AG08395 (cell line): ENCODE measurements at regions not wholly inside any gene's neighbourhood (a gene's known extent, or its start where the extent isn't known, plus 50 kb on each side); places are given as distances from the start of the nearest gene placed in this dataset.
"Not testable (repeated sequence)": the region's sequence is repeated elsewhere in the genome, so short reads cannot be mapped to it uniquely, and the experiment has no call there.

Experiments used
- DNase-seq: peaks from one replicate; pipeline ENCODE4 v3.0.0; 2012; ENCODE audit warnings: mixed read lengths, low spot score

DNA sequence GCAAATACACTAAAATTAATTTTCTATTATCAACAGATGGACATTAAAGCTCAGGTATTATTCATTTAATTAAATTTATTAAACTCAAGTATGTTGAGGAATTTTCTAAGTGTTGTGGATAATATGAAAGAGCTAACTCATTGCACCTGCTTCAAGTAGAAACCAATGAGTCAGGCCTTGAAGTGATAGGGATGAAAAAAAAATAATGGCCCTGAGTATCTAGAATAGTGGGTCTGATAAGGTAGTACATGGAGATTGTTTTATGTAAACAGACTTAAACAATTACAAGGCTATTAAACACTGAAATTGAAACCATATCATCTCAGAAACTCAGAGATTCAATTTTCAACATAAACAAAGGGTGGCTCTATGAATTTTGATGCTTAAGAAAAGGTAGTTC lies 857.1 kb upstream of the GBE1 start:
- no peak for DNase-seq

DNA sequence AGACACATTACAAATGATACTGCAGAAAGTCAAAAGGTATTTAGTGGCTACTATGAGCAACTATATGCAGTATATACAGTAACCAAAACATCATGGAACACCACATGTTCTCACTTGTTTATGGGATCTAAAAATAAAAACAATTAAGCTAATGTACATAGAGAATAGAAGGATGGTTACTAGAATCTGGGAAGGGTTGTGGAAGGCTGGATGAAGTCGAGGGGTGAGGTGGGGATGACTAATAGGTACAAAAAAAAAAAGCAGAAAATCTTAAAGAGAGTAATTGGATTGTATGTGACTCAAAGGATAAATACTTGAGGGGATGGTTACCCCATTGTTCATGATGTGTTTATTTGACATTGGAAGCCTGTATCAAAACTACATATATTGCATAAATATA lies 848.8 kb upstream of the GBE1 start:
- DNase-seq = no peak

DNA sequence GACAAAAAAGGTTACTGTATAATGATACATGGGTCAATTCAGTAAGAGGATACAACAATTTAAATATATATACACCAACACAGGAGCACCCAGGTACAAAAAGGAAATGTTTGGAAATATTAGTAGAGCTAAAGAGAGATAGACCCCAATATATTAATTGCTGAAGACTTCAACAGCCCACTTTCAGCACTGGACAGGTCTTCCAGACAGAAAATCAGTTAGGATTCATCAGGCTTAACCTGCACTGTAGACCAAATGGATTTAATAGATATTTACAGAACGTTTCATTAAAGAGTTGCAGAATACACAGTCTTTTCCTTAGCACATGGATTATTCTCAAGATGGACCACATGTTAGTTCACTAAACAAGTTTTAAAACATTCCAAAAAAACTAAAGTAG lies 845.9 kb upstream of the GBE1 start:
- DNase-seq = no peak

DNA sequence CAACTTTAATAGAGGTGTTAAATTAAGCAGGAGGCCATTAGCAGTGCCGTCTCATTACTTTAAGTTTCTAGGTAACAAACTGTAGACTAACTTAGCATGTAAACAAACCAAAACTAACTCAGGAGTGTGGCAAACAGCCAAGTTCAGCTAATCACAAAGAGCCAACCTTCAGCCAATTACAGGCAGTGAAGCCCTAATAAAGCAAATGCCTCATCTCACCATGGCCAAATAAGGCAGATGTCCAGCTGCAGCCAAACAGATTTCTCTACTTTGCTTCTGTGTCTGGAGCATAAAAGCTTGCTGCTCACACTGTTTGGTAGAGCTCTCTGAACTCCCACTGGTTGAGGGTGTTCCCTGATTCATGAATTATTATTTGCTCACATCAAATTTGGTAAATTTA lies 835.4 kb upstream of the GBE1 start:
- no peak for DNase-seq

DNA sequence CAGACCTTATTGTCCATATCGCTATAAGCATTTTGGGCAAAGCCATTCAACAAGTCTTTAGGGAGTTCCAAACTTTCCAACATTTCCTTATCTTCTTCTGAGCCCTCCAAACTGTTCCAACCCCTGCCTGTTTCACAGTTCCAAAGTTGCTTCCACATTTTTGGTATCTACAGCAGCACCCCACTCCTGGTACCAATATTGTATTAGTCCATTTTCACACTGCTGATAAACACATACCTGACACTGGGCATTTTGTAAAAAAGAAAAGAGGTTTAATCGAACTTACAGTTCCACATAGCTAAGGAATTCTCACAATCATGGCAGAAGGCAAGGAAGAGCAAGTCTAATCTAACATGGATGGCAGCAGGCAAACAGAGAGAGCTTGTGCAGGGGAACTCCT lies 834.1 kb upstream of the GBE1 start:
- no peak for DNase-seq

DNA sequence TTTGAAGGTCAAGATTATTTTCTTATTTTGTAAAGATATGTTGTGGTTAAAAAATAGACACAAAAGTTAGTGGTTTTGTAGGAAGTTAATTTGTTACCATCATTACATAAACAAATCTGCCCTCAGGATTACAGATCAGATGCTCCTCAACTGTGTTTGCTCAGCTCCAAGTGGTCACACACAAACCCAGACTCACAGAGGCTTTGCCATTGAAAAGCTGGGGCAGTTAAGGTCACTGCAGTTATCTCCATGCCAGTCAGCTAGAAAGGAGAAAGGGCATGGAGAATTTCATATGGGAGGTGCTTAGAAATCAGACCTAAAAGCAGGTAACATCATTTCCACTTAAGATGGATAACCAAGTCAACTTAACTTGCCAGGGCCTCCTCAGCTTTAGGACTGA lies 825.7 kb upstream of the GBE1 start:
- no peak for DNase-seq

DNA sequence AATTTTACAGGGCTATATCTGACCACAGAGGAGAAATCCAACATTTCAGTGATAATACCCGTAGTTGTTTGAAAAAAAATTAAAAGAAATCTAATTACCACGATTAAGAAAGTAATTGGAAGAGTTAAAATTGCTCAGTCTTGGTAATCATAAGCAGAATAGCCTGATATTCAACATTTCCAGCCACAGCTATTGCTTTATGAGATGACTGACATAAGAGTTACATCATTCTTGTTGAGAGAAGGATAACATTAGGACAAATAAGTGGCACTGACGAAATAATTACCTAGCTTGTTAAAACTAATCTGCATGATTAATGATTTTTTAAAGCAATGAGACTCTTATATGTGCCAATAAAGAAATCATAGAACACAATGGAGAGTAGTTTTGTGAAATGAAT lies 825.0 kb upstream of the GBE1 start:
- no peak for DNase-seq

DNA sequence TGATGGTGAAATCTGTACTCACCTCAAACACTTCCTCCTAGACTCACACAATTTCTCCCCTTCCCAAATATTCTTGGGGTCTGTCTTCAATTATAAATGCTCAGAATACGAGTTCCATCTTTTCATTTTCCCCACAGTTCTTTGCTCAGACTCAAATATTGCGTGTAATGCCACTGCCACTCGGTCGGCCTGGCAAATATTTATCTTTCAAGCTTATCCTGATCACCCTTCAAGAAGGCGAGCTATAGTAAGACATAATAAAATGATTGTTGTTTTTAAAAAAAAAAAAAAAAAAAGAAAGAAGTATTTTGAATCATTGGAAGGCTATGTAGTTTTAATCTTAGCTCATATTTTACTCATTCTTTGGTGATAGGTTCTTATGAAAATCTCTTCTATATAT lies 824.6 kb upstream of the GBE1 start:
- not testable (repeated sequence) for DNase-seq

DNA sequence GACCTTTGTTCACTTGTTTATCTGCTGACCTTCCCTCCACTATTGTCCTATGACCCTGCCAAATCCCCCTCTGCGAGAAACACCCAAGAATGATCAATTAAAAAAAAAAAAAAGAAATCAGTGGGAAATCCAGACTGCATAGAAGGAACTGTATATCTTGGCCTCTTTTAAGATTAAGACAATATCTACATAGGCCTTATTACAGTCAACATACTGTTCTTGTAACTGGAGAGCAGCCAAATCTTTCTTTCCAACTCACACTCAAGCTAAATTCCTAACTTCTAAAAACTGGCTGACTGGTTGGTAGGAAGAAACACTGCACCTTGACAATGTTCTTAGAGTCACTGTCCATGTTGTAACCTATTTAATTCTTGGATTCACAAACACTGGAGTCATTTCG lies 824.1 kb upstream of the GBE1 start:
- DNase-seq = not testable (repeated sequence)

DNA sequence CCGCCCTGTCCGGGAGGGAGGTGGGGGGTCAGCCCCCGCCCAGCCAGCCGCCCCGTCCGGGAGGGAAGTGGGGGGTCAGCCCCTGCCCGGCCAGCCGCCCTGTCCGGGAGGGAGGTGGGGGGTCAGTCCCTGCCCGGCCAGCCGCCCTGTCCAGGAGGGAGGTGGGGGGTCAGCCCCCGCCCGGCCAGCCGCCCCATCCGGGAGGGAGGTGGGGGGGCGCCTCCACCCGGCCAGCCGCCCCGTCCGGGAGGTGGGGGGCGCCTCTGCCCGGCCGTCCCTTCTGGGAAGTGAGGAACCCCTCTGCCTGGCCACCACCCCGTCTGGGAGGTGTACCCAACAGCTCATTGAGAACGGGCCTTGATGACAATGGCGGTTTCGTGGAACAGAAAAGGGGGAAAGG lies 823.4 kb upstream of the GBE1 start:
- not testable (repeated sequence) for DNase-seq

DNA sequence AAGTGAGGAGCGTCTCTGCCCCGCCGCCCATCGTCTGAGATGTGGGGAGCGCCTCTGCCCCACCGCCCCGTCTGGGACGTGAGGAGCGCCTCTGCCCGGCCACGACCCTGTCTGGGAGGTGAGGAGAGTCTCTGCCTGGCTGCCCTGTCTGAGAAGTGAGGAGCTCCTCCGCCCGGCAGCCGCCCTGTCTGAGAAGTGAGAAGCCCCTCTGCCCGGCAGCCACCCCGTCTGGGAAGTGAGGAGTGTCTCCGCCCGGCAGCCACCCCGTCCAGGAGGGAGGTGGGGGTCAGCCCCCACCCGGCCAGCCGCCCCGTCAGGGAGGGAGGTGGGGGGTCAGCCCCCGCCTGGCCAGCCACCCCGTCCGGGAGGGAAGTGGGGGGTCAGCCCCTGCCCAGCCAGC lies 823.0 kb upstream of the GBE1 start:
- DNase-seq = not testable (repeated sequence)

DNA sequence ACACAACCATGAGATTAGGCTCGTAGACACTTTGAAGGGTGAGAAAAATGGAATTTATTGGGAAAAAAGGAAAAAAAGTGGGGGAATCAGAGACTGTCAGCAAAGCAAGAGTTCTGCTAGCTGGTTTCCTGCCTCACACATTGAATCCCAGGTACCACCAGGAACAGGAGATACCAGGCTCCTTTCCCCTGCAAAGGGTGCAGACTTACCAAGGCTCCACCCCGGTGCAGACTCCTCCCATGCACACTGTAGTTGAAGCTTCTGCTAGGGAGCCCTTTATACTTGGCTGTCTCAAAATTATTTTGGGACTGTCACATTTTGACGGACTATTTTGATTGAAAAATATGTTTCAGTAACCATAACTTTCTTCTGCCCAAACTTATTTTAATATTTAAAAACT lies 819.9 kb upstream of the GBE1 start:
- no peak for DNase-seq

DNA sequence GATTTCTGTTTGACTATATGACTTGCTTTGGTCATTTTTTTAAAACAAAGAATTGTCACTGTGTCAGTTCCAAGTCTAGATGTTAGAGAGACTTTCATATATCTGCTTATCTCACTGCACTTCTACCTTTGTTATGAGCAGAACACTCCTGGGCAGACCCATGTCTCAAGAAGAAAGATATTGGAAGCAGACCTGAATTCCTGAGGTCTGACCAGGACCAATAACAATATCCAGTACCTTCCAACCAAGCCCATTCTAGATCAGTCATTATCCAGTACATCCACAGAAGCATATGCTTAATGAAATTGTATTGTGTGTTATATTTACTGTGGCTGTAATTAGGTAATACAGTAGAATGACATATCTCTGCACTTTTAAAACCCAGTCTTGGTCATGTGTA lies 811.3 kb upstream of the GBE1 start:
- DNase-seq = no peak

DNA sequence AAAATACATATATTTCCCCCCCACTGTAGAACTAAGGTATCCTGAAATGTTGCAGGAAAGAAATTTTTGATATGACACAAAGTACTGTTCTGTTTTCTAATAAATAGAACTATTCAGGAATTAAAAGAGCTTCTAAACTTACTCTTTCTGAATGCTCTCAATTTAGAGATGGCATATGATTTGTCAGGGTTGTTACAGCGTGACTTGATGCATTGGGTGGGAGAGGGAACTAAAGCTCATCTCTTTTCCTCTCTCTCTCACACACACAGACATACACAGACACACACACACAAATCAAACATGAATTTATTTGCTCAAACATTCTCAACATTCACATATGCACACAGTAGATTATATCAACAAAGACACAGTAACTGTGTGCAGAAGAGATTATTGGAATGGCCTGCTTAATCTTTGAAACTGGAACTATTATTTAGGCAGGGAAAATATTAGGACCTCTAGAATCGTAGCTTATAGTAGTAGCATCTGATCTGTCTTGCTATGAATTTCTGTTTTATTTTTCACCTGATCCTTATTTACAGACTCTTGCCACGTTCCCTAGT lies 807.4 kb upstream of the GBE1 start:
- no peak for DNase-seq

DNA sequence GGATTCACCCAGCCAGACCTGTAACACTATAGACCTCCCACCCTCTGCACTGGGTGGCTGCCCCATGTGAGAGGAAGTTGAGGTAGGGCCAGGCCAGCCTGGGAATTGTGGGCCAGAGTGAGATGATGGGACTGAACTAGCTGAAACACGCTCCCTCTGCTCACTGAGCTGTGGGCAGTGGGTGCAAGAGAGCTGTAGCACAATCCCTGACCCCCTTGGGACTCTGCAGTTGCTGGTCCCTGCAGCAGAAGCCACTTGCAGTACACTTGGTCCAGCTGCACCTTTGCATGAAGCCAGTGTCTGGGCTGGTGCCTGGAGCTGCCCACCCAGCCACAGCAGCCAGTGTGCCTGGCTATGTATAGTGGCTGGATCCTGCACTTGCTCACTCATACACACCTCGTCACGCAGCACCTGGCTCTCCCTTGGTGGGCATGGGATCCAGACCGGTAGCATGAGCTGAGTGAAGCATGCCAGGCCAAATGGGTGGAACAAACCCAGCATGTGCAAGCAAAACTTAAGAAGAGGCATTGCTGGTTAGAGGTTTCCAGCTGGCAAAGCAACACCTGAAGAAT lies 805.7 kb upstream of the GBE1 start:
- no peak for DNase-seq

DNA sequence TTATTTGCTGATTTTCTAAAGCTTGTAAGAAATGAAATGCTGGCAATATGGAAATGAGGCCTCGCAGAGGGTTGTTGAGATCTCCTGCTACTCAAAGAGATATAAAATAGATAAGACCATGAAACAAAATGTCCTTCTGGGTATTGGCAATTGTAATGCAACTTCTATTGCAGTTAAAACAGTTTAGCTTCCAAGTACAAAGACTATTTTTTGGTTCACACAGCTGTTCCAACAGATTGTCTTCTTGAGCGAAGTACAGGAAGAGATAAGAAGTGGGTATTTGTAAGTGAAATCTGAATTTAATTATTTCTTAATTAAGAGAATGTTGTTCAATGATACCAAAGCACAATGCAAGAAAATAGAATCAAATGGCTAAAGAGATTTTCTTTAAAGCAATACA lies 801.5 kb upstream of the GBE1 start:
- DNase-seq = no peak

DNA sequence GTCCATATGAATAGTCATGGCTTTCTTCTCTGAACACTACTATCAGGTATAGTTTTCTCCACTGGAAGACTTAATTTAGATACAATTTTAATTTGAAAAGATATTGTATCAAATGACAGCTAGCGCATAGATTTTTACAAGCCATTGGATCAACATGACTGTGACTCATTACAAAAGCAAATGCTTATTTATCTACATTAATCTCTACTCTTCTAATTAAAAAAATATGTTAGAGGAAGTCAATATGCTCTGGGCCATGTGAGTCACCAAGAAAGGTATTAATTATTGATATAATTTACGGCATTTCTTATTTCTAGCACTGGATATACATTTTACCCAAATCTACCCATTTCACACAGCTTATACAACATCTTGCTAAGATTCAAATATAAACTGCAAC lies 800.3 kb upstream of the GBE1 start:
- no peak for DNase-seq

DNA sequence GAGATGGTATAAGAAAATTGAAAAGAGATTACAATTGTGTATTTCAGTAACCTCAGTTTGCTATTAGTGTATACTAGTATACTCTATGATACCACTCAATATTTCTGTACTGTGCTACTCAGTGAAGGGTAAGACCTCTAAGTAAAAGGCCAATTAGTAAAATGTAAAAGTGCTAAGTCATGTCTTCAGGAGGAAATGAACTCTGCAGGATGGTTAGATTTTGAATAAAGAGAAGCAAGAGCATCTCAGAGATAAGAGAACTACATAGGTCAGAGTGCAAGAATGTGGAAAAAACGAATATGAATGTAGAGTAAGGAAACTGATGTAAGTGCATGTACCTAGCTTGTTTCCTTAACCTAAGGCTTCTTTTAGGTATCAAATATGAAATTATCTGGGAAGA lies 796.6 kb upstream of the GBE1 start:
- no peak for DNase-seq

DNA sequence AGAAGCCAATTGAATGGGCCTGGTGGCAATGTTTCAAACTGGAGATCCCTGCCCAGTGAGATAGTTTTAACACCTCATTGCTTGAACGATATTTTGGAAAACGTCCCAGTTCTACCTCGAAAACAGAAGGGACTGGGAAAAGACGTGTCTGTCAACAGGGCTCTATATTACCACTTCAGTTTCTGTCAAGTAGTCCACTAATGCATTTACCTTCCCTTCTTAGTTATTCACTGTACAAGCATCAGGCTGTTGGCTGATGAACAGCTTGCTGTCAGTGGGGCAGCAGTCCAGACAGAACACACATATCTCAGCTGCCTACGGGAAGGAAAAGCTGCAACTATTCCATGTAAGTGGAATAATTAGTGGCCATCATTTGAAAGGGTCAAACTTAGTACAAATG lies 794.7 kb upstream of the GBE1 start:
- no peak for DNase-seq

DNA sequence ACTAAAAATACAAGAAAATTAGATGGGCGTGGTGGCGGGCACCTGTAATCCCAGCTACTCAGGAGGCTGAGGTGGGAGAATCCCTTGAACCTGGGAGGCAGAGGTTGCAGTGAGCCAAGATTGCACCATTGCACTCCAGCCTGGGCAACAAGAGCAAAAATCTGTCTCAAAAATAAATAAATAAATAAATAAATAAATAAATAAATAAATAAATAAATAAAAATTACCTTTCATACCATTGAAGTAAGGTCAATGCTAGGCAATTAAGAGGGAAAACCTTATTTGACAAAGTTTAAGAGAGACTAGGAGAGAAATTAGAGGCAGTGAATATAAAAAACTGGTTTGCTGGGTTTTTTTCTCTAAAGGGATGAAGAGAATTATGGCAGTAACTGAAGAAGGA lies 781.1 kb upstream of the GBE1 start:
- DNase-seq = not testable (repeated sequence)

DNA sequence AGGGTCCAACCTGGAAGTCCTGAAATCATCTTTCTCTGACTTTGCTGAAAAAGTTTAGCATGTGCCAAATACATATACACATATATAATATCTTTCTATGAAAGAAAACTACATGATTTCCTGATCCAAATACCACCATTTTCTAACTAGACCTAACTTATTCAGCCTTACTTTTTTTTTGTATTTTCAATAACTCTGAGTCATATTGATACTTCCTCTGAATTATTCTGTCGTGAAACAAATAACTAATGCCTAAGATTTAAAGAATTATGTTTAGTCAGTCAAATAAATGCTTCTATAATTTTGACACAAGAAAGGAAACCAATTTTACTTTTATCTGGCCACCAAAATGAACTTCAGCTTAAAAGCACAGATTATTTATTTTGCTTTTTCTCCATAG lies 760.2 kb upstream of the GBE1 start:
- DNase-seq = no peak

DNA sequence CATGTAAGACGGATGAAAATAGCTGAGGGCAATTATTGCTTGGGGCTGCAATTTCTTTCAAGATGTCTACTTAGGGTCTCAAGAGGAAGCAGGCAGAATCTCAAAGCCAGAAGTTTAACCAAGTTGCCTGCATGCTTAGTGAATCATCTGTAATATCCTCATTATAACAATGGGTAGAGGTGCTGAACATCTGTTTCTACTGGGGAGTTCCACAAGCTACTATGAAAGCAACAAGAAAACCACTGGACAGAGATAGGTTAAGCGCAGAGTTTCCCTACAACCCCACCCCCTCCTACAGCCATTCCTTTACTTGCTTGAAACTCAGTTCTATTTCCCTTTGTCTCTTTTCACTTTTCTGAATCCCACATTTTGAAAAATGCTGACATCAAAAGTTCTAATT lies 759.4 kb upstream of the GBE1 start:
- no peak for DNase-seq

DNA sequence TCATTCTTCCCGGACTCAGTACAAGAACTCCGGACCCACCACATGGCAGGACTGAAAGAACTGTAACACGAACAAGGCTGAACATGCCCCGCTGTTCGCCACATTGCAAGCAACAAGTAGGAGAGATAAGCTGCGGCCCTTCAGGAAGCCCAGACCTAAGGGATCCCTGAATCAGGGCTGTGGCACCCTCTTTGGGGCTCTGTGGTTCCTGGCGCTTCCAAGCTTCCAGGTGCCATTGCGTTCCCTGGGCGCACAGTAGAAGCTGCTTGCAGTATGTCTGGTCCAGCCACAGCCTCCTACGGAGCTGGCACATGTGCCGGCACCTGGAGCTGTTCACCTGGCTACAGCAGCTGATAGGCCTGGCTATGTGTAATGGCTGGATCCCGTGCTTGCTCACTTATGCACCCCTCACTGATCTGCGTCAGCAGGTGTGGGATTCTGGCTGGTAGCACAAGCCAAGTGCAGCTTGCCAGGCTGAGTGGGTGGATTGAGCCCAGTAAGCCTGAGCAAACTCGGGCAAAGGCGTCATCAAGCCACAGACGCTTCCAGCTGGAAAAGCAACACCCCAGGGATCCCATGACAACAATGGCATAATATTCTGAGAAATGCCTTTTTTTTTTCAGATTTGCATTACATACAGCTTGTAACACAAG lies 748.6 kb upstream of the GBE1 start:
- no peak for DNase-seq
